ENCODE measurements at regions not wholly inside any gene's neighbourhood (a gene's known extent, or its start where the extent isn't known, plus 50 kb on each side); places are given as distances from the start of the nearest gene placed in this dataset.
A peak's percentile ranks its signal among the peaks of the same experiment; 100 is the strongest.

DNA sequence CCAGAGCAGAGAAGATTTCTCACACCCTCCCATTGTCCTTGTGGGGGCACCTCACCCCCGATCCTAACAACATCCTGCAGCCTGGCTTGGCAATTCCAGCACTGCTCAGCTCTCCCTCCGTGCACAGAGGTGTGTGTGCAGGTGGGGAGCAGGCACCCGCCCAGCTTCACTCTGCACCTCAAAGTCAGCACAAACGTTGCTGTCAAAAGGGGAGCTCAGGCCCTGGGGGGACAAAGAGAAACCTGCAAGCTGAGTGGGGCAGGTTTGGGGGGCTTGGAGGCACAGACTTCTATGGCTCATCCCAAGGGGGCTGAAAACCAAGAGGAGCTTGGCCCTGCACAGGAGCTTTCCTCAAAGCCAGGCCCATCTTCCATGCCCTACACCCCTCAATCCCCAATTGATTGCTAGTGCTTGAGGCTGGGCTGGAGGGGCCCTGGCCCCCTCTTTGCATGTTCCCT is 231.9 kb upstream of the TNRC6C start:
- TF ChIP-seq, protein P1, sequence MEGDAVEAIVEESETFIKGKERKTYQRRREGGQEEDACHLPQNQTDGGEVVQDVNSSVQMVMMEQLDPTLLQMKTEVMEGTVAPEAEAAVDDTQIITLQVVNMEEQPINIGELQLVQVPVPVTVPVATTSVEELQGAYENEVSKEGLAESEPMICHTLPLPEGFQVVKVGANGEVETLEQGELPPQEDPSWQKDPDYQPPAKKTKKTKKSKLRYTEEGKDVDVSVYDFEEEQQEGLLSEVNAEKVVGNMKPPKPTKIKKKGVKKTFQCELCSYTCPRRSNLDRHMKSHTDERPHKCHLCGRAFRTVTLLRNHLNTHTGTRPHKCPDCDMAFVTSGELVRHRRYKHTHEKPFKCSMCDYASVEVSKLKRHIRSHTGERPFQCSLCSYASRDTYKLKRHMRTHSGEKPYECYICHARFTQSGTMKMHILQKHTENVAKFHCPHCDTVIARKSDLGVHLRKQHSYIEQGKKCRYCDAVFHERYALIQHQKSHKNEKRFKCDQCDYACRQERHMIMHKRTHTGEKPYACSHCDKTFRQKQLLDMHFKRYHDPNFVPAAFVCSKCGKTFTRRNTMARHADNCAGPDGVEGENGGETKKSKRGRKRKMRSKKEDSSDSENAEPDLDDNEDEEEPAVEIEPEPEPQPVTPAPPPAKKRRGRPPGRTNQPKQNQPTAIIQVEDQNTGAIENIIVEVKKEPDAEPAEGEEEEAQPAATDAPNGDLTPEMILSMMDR (IDR thresholded peaks at IDR 0.05; ENCODE audit: insufficient read depth, low read length, severe bottlenecking), result no peak
- DNase-seq (ENCODE audit: low read depth) (no peak), FAIRE-seq (no peak)
- H3K4me3 ChIP-seq (ENCODE audit: low read depth, low read length), result no peak overlapping the region
- H3K36me3 ChIP-seq (ENCODE audit: control insufficient read depth, insufficient read depth, low read length), result no peaks in the 10 kb centered on the region
- H3K27me3 ChIP-seq (ENCODE audit: control insufficient read depth, insufficient read depth, low read length), result no peaks in the 10 kb centered on the region

DNA sequence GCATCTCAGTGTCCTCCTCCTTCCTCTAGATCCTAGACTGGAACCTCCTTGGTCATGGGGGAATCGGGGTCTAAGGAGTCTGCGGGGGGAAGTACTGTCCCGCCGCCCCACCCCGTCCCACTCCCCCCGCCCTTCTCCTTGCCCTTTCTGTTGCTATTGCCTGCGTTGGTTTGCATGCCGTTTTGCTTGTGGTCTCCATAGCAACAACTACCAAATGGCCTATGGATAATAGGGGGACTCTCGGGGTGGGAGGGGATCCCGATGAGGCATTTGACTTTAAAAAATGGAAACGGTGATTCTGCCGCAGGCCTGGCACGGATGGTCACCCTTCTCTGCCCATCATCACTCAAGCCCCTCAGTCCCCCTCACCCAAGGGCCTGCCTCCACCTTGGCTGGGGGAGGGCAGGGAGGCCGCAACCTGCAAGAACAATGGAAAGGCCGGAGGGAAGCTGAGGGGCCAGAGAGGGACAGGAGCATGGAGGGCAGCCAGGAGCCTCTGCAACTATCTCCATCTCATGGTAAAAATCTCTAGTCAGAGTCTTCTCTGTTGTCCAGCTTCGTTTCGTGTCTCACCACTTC is 231.4 kb upstream of the TNRC6C start:
- H3K27me3 ChIP-seq (ENCODE audit: control insufficient read depth, insufficient read depth, low read length), result no peaks in the 10 kb centered on the region

DNA sequence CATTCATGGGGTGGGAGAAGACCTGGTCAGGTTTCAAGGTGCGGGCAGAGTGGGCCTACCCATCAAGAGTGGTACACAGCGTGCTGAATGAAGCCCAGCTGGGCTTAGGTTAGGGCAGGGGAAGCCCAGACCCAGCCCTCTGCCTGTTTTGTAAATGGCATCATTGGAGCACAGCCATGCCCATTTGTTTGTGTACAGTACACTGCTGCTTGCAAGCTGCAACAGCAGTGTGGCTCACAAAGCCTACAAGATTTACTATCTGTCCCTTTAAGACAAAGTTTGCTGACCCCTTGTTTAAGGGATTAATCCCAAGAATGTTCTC is 230.1 kb upstream of the TNRC6C start:
- TF ChIP-seq, protein P1 (IDR thresholded peaks at IDR 0.05; ENCODE audit: insufficient read depth, low read length, severe bottlenecking), result no peak
- Histone ChIP-seq H3K36me3 (ENCODE audit: control insufficient read depth, insufficient read depth, low read length) (no peaks in the 10 kb centered on the region), H3K27me3 (ENCODE audit: control insufficient read depth, insufficient read depth, low read length) (no peaks in the 10 kb centered on the region), H3K4me3 (ENCODE audit: low read depth, low read length) (no peak overlapping the region)
- FAIRE-seq, result peak; percentile 60
- no peak for DNase-seq (ENCODE audit: low read depth)

More for the DNA sequence above, 231.4 kb upstream of the TNRC6C start:
- TF ChIP-seq, protein P1 (IDR thresholded peaks at IDR 0.05; ENCODE audit: insufficient read depth, low read length, severe bottlenecking), result no peak
- DNase-seq (ENCODE audit: low read depth), result no peak
- Histone ChIP-seq H3K36me3 (ENCODE audit: control insufficient read depth, insufficient read depth, low read length) (no peaks in the 10 kb centered on the region), H3K4me3 (ENCODE audit: low read depth, low read length) (no peak overlapping the region)
- no peak for FAIRE-seq

DNA sequence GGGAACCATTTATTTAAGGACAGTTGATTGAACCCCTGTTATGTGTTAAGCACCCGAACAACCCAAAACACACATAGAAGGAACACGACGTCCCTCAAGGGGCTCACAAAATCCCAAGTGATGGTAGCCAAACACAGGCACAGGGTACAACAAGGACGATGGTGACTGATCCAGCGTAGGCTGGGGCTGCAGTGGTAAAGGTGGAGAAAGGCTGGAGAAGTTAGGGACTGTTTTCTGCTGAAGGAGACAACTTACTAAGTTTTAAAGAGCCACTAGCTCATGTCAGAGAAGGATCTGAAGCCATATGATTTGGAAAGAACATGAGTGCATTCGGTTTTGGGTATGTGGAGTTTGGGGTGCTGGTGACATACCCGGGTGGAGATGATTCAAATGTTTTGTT is 229.6 kb upstream of the TNRC6C start:
- DNase-seq (ENCODE audit: low read depth), result no peak
- Histone ChIP-seq H3K36me3 (ENCODE audit: control insufficient read depth, insufficient read depth, low read length) (no peaks in the 10 kb centered on the region), H3K4me3 (ENCODE audit: low read depth, low read length) (no peak overlapping the region), H3K27me3 (ENCODE audit: control insufficient read depth, insufficient read depth, low read length) (no peaks in the 10 kb centered on the region)
- TF ChIP-seq, protein P1 (IDR thresholded peaks at IDR 0.05; ENCODE audit: insufficient read depth, low read length, severe bottlenecking), result no peak
- peak; percentile 73 for FAIRE-seq

DNA sequence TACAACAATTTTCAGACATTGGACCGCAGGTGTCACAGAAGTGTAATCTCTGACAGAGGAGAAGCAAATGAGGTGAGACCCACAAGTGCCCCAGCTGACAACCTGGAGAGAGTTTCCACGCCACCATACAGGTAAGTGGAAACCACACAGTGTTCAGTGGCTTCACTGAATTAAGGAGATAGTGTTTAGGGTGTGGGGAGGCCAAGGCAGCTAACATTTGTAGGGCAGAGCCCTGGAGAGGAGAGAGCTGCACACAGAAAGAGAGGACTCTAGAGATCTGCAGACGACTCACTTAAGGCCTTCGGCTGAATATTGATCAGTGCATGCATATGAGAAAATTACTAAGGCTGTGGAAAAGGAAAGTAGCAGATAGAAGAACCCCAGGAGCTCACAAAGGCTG is 228.9 kb upstream of the TNRC6C start:
- H3K27me3 ChIP-seq (ENCODE audit: control insufficient read depth, insufficient read depth, low read length), result peaks cover 3% of the 10 kb centered on the region
- H3K4me3 ChIP-seq (ENCODE audit: low read depth, low read length), result no peak overlapping the region
- DNase-seq (ENCODE audit: low read depth) (no peak), FAIRE-seq (no peak)
- no peaks in the 10 kb centered on the region for H3K36me3 ChIP-seq (ENCODE audit: control insufficient read depth, insufficient read depth, low read length)
- TF ChIP-seq, protein P1 (IDR thresholded peaks at IDR 0.05; ENCODE audit: insufficient read depth, low read length, severe bottlenecking), result no peak

DNA sequence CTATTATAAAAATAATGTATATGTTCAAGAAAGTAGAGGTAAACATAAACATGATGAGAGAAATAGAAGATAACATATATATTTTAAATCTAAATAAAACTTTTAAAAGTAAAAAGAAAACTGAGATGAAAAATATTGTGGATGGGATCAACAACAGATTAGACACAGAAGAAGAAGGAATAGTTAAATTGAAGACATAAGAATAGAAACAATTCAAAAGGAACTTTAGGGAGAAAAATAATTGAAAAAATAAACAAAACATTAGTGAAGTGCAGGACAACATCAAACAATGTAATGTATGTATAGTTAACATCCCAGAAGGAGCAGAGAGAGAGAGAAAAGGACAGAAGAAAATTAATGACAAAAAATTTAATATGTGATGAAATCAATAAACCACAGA is 228.1 kb upstream of the TNRC6C start:
- FAIRE-seq, result no peak
- Histone ChIP-seq H3K4me3 (ENCODE audit: low read depth, low read length) (no peak overlapping the region), H3K27me3 (ENCODE audit: control insufficient read depth, insufficient read depth, low read length) (peaks cover 3% of the 10 kb centered on the region), H3K36me3 (ENCODE audit: control insufficient read depth, insufficient read depth, low read length) (no peaks in the 10 kb centered on the region)
- no peak for DNase-seq (ENCODE audit: low read depth)
- TF ChIP-seq, protein P1 (IDR thresholded peaks at IDR 0.05; ENCODE audit: insufficient read depth, low read length, severe bottlenecking), result no peak

All from bronchial epithelial cell (primary cell).